ENCODE measurements at regions not wholly inside any gene's neighbourhood (a gene's known extent, or its start where the extent isn't known, plus 50 kb on each side); places are given as distances from the start of the nearest gene placed in this dataset.

- TF ChIP-seq POLR2AphosphoS5 (IDR thresholded peaks at IDR 0.05; ENCODE audit: low read depth, low read length): no peak
- TF ChIP-seq CTCF (IDR thresholded peaks at IDR 0.05 in 2 of 3, conservative IDR thresholded peaks at IDR 0.05 in 1 of 3; ENCODE audit: borderline replicate concordance in 1 of 3, insufficient read depth in 1 of 3, low read depth in 2 of 3, low read length in 2 of 3): peak; percentile 95 to 98 (median 96)
- TF ChIP-seq CEBPB (IDR thresholded peaks at IDR 0.05; ENCODE audit: low read depth): no peak
- no peak for TF ChIP-seq MAX (IDR thresholded peaks at IDR 0.05)
- TF ChIP-seq RAD21 (IDR thresholded peaks at IDR 0.05; ENCODE audit: low read depth): peak; percentile 89
- no peak for TF ChIP-seq ZBTB33 (IDR thresholded peaks at IDR 0.05; ENCODE audit: extremely low read depth, insufficient replicate concordance, low read length)
- TF ChIP-seq YY1 (IDR thresholded peaks at IDR 0.05; ENCODE audit: extremely low read depth, insufficient replicate concordance, low read depth, low read length): no peak
- TF ChIP-seq SP1 (IDR thresholded peaks at IDR 0.05; ENCODE audit: low read depth): no peak
- no peak for TF ChIP-seq ZNF274 (IDR thresholded peaks at IDR 0.05; ENCODE audit: low read depth, low read length)
- RAD21 ChIA-PET (ENCODE audit: low non-redundant PET in 1 of 2, low total read pairs in 2 of 2, uncharacterized antibody in 2 of 2, unreplicated experiment in 2 of 2): interaction anchor here (0.9 to 1.7 kb wide), 7 partner anchors 70 to 295 kb away, joined by 3 to 7 read pairs (median 3); no protein-coding TSS in a partner anchor
- Histone ChIP-seq H3K9me2 (ENCODE audit: insufficient read depth) (no peaks in the 10 kb centered on the region), H2AFZ (ENCODE audit: low read depth, low read length, poor library complexity, severe bottlenecking) (peak overlapping the region; percentile 98), H4K20me1 (ENCODE audit: insufficient read depth) (no peaks in the 10 kb centered on the region), H3K36me3 (ENCODE audit: control insufficient read depth in 1 of 2, insufficient read depth in 2 of 2, low read length in 2 of 2) (no peaks in the 10 kb centered on the region), H3K79me2 (ENCODE audit: insufficient read depth, low read length) (no peaks in the 10 kb centered on the region), H3K27ac (ENCODE audit: low read depth, low read length) (no peak overlapping the region), H3K4me1 (ENCODE audit: control insufficient read depth in 1 of 2, insufficient read depth in 2 of 2, low read length in 2 of 2) (peaks cover 0 to 5% of the 10 kb centered on the region in 2 experiments; a peak in 1 of 4 replicates), H3K27me3 (ENCODE audit: insufficient read depth, low read length) (peaks cover 4% of the 10 kb centered on the region; the same call in 1 of the 2 replicates), H3K9ac (ENCODE audit: low read length) (peak overlapping the region; percentile 15; the same call in 1 of the 2 replicates), H3K9me3 (ENCODE audit: control insufficient read depth in 1 of 2, insufficient read depth in 1 of 2, low read depth in 1 of 2, low read length in 2 of 2) (no peaks in the 10 kb centered on the region), H3K4me2 (ENCODE audit: low read length) (peak overlapping the region; percentile 85), H3K4me3 (replicated peaks in 1 of 2; ENCODE audit: low read depth in 1 of 2, low read length in 2 of 2) (peak overlapping the region; percentile 44 to 57)
- POLR2A ChIA-PET: no interaction called here
- CTCF ChIA-PET: interaction anchor here (0.7 to 3.6 kb wide), 22 partner anchors 8 to 318 kb away, joined by 3 to 45 read pairs (median 4); no protein-coding TSS in a partner anchor
- intact Hi-C loops (cut with micrococcal nuclease): loop anchor here (1.0 to 5.0 kb wide), 6 partner anchors 133 to 475 kb away; no protein-coding TSS in a partner anchor
- peak; percentile 96 for ATAC-seq
- peak; percentile 48 for DNase-seq (ENCODE audit: low read depth, low spot score)
- BruUV-seq (replicated peaks): no TSS peak
Observed at GRCh38 chr21:33127154-33127867, 57.4 kb downstream of the OLIG1 start.
